Kidney tubule cell (primary cell): ENCODE measurements at regions not wholly inside any gene's neighbourhood (a gene's known extent, or its start where the extent isn't known, plus 50 kb on each side); places are given as distances from the start of the nearest gene placed in this dataset.
"Not testable (repeated sequence)": the region's sequence is repeated elsewhere in the genome, so short reads cannot be mapped to it uniquely, and the experiment has no call there.

Source experiments
- DNase-seq: peaks from one replicate; pipeline ENCODE4 v3.0.0-alpha.2; 2018; ENCODE audit warnings: low spot score

DNA sequence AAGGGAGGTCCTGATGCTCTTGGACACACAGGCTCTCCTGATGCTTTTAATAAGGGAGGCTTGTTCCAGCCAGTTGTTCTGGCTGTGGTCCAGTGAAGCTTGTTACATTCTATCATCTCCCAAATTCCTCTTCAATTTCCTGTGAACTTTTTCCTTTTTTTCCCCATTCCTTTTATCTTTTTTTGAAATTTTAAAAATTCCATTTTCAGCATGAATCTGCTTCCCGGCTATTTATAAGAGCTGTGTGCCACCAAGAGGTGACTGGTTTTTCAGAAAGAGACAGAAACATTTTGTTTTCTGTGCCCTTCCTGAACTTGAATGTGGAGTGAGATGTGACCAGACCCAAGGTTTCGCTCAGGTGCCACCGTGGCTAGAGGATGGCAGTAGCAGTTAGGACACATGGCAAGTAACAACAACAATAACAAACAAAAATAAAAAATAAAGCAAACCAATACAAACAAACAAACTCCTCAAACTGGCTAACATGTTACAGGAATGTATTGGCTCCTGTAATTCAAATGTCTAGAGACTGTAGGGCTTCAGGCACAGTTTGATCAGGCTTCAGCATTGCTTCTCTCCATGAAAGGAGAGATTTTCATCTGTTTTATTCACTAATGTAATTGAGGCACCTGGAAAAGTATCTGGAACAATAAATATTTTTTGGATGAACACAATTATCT is 121.1 kb downstream of the BOD1 start:
- DNase-seq: no peak

DNA sequence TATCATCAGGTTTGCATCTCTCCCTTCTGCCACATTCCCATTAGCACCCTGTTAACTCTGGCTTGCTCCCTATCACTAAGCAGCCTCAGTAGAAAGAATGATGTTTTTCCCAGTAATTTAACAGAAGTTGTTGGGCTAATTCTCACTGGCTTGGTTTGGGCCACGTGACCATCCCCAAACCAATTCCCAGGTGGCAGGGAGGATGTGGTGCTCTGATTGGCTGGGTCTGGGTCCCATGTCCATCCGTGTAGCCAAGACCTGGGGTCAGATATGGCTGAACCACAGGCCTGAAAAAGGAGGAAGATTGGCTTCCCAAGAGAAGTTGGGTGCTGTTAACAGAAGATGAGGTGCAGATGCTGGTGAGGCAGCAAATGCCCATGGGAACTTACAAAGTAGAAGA is 122.0 kb downstream of the BOD1 start:
- no peak for DNase-seq

DNA sequence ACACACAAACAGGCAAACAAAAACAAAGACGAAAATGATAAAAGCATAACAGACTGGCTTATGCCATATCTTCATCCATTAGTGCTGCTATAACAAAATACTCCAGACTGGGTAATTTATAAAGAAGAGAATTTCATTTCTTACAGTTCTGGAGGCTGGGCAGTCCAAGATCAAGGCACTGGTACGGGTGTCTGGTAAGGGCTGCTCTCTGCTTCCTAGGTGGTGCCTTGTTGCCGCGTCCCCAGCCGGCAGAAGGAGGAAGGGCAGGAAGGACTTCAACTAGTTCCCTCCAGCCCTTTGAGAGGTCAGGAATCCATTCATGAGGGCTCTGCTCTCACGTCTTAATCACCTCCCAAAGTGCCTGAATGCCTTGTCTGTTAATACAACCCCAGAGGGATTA is 122.6 kb downstream of the BOD1 start:
- no peak for DNase-seq

DNA sequence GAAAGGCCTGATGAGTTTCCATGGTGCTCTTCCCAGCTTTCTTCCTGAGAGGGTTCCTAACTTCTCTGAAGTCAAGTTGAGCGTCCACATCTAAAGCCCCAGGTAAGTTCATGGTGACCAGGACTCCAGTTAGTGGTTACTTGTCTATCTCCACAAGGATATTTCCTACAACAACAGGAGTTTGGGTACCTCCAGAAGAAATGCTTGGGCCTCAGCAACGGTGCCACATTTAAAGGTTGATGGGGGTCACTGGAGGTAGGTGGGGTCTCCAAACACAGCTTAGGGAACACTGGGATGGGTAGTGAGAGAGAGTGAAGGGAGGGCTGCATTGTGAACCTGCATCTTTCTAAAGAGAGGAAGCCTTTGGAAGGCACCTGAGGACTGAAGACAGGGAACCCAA is 123.4 kb downstream of the BOD1 start:
- no peak for DNase-seq

DNA sequence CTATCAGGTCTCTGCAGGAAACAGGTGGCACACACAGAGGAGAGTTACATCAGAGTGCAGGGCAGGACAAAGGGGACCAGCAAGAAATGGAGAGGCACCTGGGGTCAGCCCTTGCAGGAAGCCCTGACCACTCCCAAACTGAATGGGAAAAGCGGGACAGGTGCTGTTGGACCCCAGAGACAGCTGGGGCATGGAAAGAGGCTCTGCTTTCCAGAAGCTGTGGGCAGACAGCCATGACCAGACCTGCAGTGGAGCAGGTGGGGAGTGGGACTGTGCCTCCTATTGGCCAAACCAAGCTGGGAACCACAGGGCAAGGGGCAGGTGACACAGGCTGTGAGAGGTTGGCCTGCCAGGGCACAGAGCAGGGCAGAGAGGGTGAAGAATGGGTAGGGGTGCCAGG is 125.8 kb downstream of the BOD1 start:
- no peak for DNase-seq

DNA sequence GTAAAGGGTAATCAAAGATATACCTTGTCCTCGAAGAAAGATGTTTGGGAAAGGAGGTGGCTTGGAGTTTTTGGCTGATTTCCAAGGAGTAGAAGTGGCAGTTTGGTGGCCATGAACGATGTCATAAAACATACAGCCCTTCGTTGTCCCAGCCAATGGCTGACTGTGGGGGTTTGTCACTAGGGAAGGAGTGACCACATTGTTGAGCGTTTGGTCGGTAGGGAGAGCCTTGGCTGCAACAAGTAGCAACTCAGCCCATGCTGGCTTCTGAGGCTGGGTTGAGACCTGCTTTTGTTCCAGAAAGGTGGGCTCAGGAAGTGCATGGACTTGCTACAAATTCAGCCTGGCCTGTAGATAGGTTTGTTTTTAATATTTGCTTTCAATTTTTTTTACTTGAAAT is 128.3 kb downstream of the BOD1 start:
- DNase-seq: no peak

DNA sequence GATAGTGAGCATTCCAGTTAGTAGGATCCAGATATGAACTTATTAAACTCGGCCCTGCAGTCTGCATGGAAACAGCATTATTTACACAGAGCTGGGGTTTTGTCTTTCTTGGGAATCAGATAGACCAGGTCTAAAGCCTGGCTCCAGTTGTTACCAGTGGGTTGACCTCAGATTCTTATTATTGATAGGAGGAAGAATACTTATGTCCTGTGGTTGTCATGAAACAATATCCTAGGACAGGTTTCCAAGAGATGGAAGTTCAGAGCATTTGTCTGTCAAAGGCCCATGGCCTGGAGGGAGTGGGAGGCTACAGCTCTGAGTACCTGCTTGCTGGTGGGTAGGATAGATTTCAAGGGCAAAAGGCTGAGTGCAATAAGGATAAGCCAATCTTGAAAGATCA is 129.2 kb downstream of the BOD1 start:
- no peak for DNase-seq

DNA sequence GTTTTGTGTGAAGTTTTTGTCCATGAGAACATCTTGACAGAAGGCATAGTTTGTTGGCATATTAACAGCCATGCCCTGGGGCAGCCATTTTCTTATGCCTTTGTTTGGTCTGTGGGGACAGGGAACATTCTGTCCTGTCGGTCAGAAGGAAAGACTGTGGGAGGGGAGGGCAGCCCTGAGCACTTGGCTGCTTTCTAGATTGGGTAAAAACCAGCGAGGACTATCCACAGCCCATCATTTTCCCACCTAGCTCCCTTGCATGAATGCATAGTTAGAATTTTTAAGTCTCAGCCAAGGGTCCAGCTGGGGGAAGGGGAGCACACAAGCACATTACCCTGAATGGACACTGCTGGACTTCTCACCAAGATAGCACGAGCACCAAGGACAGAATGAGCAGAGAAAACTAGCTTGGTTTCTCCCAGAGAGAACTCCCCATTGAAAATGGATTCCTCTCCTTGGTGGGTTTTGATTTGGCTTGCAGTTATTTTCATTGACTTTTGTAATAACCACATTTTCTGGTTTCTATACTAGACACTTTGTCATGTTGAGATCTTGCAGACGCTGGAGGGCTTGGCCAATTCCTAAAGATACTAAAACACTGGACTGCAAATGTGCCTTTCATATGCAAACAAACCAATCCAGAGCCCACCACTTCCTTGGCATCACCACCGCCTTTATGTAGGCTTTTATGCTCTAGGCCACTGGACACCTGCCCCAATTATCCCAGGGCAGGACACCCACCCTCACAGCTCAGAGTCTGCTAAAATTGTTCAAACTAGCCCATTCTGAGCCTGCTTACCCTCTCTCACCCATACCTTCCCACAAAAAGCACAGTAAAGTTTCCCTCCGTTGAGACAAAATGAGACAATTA is 129.9 kb downstream of the BOD1 start:
- DNase-seq: no peak

DNA sequence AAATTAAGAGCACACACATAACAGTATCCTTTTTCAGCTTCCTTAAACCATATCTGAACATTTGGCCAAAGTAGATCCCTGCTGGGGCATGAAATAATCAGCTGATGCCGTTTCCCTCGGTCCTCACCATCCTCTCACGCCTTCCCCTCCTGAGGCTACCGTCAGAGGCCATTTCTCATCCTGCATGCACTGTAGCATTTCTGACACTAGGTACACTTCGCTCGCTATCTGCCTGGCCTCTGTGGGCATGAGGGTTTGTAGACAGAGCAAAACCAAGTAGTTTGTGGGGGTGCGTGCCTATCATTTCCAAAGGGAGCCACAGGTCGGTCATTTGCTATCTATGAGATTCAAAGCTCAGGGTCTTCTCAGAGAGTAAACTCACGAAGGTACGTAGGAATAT is 131.9 kb downstream of the BOD1 start:
- DNase-seq: no peak

DNA sequence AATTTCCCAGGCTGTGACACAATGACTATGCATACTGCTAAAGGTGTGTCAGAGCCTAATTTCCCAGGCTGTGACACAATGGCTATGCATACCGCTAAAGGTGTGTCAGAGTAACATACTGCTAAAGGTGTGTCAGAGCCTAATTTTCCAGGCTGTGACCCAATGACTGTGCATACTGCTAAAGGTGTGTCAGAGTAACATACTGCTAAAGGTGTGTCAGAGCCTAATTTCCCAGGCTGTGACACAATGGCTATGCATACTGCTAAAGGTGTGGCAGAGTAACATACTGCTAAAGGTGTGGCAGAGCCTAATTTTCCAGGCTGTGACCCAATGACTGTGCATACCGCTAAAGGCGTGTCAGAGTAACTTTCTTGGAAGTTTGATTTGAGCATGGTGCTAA is 132.9 kb downstream of the BOD1 start:
- not testable (repeated sequence) for DNase-seq

DNA sequence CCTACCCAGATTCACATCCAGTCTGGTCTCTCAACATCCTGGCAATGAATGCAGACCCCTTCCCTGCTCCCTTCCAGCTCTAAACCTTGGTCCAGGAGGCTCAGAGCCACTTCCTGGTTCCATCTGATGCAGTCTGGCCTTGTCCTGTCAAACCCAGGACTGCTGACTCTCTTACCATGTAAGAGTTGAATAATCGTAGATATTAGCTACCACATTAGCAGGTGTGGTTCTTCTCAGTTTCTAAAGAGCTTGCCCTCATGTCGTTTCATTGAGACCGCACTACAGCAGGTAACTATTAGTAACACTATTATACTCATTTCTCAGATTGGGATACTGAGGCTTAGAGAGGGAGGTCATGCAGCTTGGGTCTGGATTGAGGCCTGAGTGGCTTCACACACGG is 133.3 kb downstream of the BOD1 start:
- no peak for DNase-seq

DNA sequence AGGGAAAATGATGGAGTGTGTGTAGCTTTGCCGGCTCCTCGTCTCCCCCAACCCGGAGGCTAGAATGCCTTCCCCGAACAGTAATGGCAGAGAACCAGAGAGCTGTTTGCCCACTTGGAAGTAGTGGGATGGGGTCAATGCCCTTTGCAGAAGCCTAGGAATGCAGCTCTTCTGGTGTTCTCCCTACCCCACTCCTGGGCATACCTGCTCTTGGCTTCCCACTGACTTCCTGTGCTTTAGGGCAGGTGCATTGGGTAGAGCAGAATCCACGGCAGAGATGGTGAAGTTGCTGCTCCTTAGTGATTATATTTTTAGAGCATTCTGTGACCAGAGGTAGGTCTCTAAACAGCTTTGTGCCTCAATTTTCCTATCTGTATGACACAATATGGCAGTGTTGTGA is 134.6 kb downstream of the BOD1 start:
- no peak for DNase-seq

DNA sequence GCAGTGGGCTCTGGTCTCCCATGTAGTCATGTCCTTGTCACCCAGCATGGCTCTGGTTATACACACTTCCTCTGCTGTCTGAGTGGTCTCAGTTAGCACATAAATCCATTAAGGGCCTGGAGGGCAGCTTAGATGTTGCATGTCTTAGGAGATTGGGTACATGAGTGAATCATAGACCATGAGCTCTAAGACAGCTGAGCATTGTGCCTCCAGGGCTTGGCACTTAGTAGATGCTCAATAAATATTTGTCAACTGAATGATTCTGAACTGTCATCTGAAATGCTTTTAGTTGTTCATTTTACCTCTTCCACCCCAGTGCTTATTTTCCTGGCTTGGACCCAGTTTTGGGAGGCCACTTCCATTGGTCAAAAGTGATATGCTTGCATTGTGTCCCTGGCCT is 135.6 kb downstream of the BOD1 start:
- DNase-seq: no peak

DNA sequence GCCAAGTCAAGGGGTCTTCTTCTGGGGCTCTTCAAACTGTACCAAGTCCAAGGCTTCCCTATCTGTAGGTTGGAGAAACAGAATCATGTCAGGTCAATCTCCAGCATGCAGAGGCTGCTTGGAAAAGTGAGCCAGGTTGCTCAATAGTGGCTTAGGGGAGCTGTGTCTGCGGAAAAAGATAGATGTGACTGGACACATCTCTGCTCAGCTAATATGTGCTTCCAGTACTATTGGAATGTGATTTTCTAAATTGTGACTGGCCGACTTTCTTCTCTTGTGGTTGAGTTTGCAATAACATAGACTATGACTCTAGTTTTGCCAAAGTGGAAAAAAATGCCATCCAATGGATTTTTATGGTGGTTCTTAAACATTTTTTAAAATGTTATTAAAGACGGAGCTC is 136.7 kb downstream of the BOD1 start:
- DNase-seq: no peak

DNA sequence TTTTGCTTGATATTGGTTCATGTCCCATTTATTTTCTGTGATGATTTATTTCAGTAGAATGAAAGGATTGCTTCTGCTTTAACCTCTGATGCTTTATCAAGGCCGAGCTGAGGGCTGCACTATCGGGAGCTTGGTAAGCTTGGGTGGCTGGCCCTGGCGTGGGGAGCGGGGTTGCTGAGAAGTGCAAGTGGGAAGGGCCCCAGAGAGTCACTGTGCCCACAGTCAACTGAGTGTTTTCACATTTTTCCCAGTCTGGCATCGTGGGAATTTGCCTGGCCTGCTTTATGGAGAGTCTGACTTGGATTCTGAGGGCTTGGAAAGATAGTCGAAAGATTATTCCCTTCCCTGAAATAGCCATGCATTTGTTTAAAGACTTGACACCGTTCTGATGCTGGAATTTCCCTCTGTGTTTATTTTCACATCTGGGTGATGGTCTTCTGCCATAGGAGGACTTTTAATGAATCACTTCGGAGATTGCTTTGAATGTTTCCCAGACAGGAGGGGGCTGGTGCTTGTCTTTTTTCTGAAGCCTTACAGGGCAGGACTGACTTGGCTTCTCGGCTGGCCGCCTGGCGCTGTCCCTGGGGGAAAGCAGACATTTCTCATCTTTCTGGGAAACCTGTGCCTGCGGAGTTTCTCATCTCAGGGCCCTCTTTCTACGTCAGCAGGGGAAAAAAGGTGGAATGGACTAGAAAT is 139.0 kb downstream of the BOD1 start:
- DNase-seq: no peak

DNA sequence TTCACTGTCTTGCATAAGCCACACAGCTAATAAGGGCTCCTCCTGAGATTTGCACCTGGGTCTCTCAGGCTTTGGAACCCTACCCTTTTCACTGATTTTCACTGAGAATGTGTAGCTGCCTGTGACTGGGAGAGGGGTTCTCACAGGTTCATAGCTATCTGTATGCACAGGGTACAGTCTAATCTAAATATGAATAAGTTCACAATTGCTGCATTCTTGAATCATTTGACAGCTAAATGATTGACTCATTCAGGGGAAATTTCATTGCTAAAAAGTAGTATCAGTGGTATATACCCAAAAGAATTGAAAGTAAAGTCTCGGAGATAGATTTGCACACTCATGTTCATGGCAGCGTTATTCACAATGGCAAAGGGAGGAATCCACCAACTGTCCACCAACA is 140.7 kb downstream of the BOD1 start:
- no peak for DNase-seq

DNA sequence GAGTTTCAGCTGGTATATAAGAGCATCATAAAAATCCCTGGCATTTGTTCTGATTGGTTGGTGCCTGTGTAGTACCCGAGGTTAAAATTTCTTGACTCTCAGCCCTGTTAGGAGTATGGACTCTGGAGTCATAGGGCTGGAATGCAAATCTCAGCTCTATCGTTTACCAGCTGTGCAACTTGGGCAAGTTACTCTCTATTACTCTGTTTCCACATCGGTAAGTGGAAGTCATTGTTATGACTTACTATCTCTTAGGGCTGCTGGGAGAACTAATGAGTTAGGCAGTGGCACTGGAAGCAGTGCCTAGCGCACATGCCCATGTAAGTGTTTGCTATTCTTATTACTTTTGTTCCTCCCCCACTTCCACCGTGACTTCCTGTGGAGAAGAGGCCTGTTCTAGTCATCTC is 141.6 kb downstream of the BOD1 start:
- DNase-seq: peak; percentile 18

DNA sequence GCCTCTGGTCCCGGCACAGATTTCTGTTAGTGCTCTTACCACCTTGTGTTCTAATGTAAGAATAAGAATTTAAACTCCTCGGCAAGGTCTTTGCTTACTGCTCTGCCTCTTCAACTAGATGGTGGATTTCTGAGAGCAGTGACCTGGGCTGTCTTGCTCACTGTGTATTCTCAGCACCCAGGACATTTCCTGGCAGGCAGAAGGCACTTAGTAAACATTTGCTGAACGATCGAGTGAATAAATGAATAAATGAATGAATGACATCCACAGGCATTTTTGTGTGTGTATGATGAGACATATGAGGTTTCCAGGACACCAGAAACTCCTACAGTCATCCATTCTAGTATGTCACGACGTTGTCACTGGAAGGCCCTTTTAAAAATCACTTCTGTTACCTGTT is 143.2 kb downstream of the BOD1 start:
- peak; percentile 12 for DNase-seq

DNA sequence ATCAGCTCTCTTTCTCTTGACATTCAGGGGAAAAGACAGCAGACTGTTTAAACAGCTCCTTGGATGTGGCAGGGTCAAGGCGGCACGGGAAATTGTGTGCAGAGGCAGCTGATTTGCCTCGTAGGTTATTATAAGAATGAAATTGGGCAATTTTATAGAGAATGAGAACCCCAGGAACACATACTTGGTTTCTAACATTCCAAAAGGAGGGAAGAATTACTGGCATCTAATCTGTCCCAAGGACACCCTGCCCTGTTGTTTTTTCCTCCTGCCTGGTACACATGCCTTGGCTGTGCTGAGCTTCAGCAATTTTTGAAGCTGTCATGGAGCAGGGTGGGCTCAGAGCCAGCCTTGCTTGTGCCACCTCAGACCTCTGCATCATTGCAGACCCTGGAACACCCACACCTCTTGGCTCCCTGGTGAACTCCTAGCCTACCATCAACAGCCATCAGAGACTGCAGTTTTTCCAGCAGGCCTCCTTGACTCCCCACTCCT is 143.6 kb downstream of the BOD1 start:
- no peak for DNase-seq

DNA sequence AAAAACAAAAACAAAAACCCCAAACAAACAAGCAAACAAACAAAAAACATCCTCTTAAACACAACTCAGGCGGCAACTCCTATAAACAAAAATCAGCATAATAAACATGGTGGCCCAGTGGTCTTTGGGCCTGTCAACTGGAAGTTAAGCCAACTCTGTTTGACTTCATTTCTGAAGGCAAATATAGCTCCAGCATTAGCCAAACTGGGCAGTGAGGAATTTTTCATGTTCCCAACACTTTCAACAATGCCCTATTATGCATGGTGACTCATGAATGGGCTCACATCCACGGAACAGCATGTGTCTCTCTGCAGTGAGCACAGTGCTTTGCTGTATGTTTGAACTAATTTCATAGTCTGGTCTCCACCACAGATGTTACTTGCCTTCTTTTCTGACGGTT is 143.9 kb upstream of the STC2 start:
- DNase-seq: peak; percentile 82

DNA sequence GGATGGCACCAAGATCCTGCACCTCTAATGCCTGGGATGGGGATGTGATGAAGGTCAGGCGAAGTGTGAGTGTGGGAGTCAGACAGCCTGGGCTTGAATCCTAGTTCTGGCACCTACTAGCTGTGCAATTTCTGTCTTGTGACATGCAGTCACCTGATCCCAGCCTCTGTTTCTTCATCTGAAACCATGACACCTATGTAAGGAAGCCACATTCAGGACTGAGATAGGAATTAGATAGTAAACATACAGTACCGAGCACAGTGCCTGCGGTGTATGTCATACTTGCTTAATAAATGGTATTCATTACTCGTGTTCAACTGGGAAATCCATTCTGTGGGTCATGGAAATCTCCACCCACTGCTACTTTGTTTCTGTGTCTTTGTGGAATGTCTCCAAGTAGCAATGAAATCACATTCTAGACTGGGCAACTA is 140.6 kb upstream of the STC2 start:
- DNase-seq: no peak

DNA sequence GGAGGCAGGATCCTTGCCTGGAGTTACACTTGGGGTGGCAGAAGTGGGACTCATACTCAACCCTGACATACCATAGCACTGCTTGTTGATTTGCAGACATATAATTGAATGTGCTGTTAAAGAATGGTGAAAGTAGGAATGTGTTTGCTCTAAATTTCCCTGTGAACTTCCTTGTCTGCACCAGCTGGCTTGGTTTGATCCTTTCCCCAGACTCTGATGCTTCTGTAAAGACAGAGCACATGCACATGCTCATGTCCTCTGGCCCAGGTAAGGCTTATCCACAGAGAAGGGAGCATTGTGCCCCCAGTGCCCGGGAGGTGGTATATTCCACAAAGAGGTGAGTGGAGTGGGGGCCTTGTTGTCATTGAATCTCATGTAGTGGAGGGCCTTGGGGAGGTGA is 138.0 kb upstream of the STC2 start:
- DNase-seq: no peak

DNA sequence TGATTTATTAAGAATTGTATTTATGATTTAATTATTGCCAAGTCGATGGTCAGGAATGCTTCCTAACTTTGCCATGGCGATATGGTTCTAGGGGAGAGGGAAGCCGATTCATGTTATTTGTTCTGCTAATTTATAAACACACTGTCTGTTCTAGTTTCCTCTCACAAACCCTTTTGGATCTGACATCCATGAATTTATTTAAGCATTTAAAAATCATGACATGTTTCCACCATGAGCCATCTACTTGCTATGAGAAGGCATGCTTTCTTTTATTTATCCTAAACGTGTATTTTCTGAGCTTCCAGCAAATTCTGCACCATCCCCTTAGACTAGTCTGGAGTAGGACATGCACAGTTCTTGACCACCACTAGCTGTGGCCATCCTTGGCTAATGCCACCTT is 136.6 kb upstream of the STC2 start:
- no peak for DNase-seq
